ENCODE measurements at regions not wholly inside any gene's neighbourhood (a gene's known extent, or its start where the extent isn't known, plus 50 kb on each side); places are given as distances from the start of the nearest gene placed in this dataset.

GRCh38 chr15:46111730-46112129 is 476.9 kb downstream of the SQOR start:
- no peaks in the 10 kb centered on the region for H3K36me3 ChIP-seq (ENCODE audit: control insufficient read depth in 2 of 4, insufficient read depth in 4 of 4, low read length in 3 of 4)
- no peak overlapping the region for H3K14ac ChIP-seq (ENCODE audit: insufficient read length)
- no peak overlapping the region for H3K9ac ChIP-seq (replicated peaks in 1 of 4; ENCODE audit: extremely low read depth in 1 of 4, low read depth in 3 of 4, low read length in 3 of 4)
- no peak overlapping the region for H2AFZ ChIP-seq (ENCODE audit: low read length)
- no peak overlapping the region for H2BK15ac ChIP-seq (ENCODE audit: low read length)
- WGBS, 2 experiments (ENCODE audit: extremely low coverage in 1 of 2, insufficient coverage in 1 of 2, insufficient read length in 1 of 2, insufficient replicate concordance in 2 of 2, low coverage in 1 of 2, low lambda C conversion rate in 2 of 2, missing lambda C conversion rate in 1 of 2) = 95% methylated on average over 3 of the region's 3 CpGs; no CpG with 5 or more reads in 1 of the 2 experiments
- H3K27me3 ChIP-seq (replicated peaks in 1 of 4; ENCODE audit: control insufficient read depth in 3 of 4, extremely low read depth in 1 of 4, insufficient read depth in 3 of 4, low read length in 3 of 4) = no peaks in the 10 kb centered on the region
- no peak overlapping the region for H3K4ac ChIP-seq (replicated peaks; ENCODE audit: insufficient read length, low read depth, low read length)
- H3K23me2 ChIP-seq (ENCODE audit: low read depth, low read length) = no peaks in the 10 kb centered on the region
- no peak overlapping the region for H2BK5ac ChIP-seq (ENCODE audit: low read depth, low read length)
- H3K79me2 ChIP-seq (ENCODE audit: control insufficient read depth in 1 of 2, insufficient read depth in 2 of 2, low read length in 2 of 2) = no peaks in the 10 kb centered on the region
- H3K56ac ChIP-seq (replicated peaks; ENCODE audit: insufficient read length, low read depth, low read length) = no peak overlapping the region
- no peak overlapping the region for H4K5ac ChIP-seq (ENCODE audit: insufficient read length, low read depth, low read length)
- no peak overlapping the region for H3K4me3 ChIP-seq (ENCODE audit: extremely low read depth in 1 of 4, insufficient read depth in 2 of 4, low read depth in 3 of 4, low read length in 4 of 4)
- no peak overlapping the region for H3K4me2 ChIP-seq (ENCODE audit: insufficient read depth in 1 of 2, low read depth in 2 of 2, low read length in 2 of 2)
- no peaks in the 10 kb centered on the region for H3K9me3 ChIP-seq (ENCODE audit: insufficient read depth in 2 of 2, low read depth in 1 of 2, low read length in 1 of 2)
- no peak overlapping the region for H3K18ac ChIP-seq (ENCODE audit: extremely low read depth, low read length)
- no peaks in the 10 kb centered on the region for H3K79me1 ChIP-seq (ENCODE audit: low read depth, low read length)
- no peak overlapping the region for H3K27ac ChIP-seq (ENCODE audit: low read depth, low read length)
- TF ChIP-seq MAFK (IDR thresholded peaks at IDR 0.05; ENCODE audit: low read depth, low read length) = no peak
- TF ChIP-seq EGR1 (IDR thresholded peaks at IDR 0.05; ENCODE audit: borderline replicate concordance, low read depth, low read length) = no peak
- no peak for TF ChIP-seq ATF2 (IDR thresholded peaks at IDR 0.05; ENCODE audit: low read length)
- TF ChIP-seq CHD1 (IDR thresholded peaks at IDR 0.05; ENCODE audit: low read depth, low read length) = no peak
- no peak for TF ChIP-seq ZNF274 (IDR thresholded peaks at IDR 0.05; ENCODE audit: borderline replicate concordance, extremely low read depth, low read length)
- TF ChIP-seq TAF7 (optimal IDR thresholded peaks at IDR 0.05; ENCODE audit: borderline replicate concordance, low read depth, low read length) = no peak
- no peak for TF ChIP-seq SAP30 (IDR thresholded peaks at IDR 0.05; ENCODE audit: insufficient read depth, insufficient replicate concordance, low read length)
- TF ChIP-seq SRF (IDR thresholded peaks at IDR 0.05; ENCODE audit: low read depth, low read length) = no peak
- TF ChIP-seq RAD21 (IDR thresholded peaks at IDR 0.05 in 1 of 2, conservative IDR thresholded peaks at IDR 0.05 in 1 of 2; ENCODE audit: low read depth in 2 of 2, low read length in 2 of 2) = no peak
- no peak for TF ChIP-seq RXRA (IDR thresholded peaks at IDR 0.05; ENCODE audit: insufficient read depth, low read depth, low read length)
- no peak for TF ChIP-seq HDAC6 (IDR thresholded peaks at IDR 0.05; ENCODE audit: low read depth, low read length)
- TF ChIP-seq JUN (IDR thresholded peaks at IDR 0.05; ENCODE audit: low read depth, low read length) = no peak
- no peak for TF ChIP-seq NANOG (IDR thresholded peaks at IDR 0.05; ENCODE audit: insufficient read depth, low read depth, low read length, poor library complexity, severe bottlenecking)
- no peak overlapping the region for H2BK20ac ChIP-seq (ENCODE audit: low read length)
- H2AK5ac ChIP-seq (ENCODE audit: low read depth, low read length) = no peak overlapping the region
- no peaks in the 10 kb centered on the region for H4K20me1 ChIP-seq (replicated peaks in 1 of 2; ENCODE audit: control insufficient read depth in 1 of 2, insufficient read depth in 2 of 2, low read length in 2 of 2)
- FAIRE-seq (no peak), DNase-seq (ENCODE audit: low read depth in 1 of 2, low spot score in 2 of 2) (no peak)
- H2BK12ac ChIP-seq (ENCODE audit: low read depth, low read length) = no peak overlapping the region
- no peak overlapping the region for H4K91ac ChIP-seq (replicated peaks; ENCODE audit: insufficient read length, low read length)
- ChIA-PET POLR2A (ENCODE audit: partially characterized antibody) (no interaction called here), CTCF (ENCODE audit: partially characterized antibody) (interaction anchor here (0.5 kb wide), 1 partner anchor 282 kb away, joined by 3 read pairs; no protein-coding TSS in a partner anchor)
- H4K8ac ChIP-seq (ENCODE audit: extremely low read depth, insufficient read depth, low read length) = no peak overlapping the region
- H2BK120ac ChIP-seq (replicated peaks; ENCODE audit: low read depth, low read length) = no peak overlapping the region
- peaks cover 0 to 2% (median 0%) of the 10 kb centered on the region in 4 experiments; a peak in 1 of 7 replicates for H3K4me1 ChIP-seq (replicated peaks in 1 of 4; ENCODE audit: control insufficient read depth in 3 of 4, insufficient read depth in 4 of 4, low read length in 3 of 4)
- H3K23ac ChIP-seq (ENCODE audit: insufficient read length) = no peak overlapping the region

Measured in H1 (cell line).